ENCODE measurements at regions not wholly inside any gene's neighbourhood (a gene's known extent, or its start where the extent isn't known, plus 50 kb on each side); places are given as distances from the start of the nearest gene placed in this dataset.

GRCh38 chr2:17249249-17249648 lies 269.0 kb downstream of the RAD51AP2 start:
- no peak overlapping the region for H3K23ac ChIP-seq (ENCODE audit: low read length)
- no CpG with 5 or more reads among the region's 7 CpGs for WGBS (ENCODE audit: extremely low coverage, insufficient coverage, low lambda C conversion rate)
- H2BK15ac ChIP-seq (replicated peaks; ENCODE audit: low read depth), result no peak overlapping the region
- H2AK5ac ChIP-seq (ENCODE audit: low read length), result no peak overlapping the region
- no peaks in the 10 kb centered on the region for H3K27me3 ChIP-seq (ENCODE audit: insufficient read depth, low read length, poor library complexity)
- H3K79me1 ChIP-seq (ENCODE audit: low read length), result no peaks in the 10 kb centered on the region
- H3K27ac ChIP-seq (ENCODE audit: low read depth, low read length), result no peak overlapping the region
- H3K4me1 ChIP-seq (ENCODE audit: control insufficient read depth, low read depth, low read length), result no peaks in the 10 kb centered on the region
- no peak overlapping the region for H2BK120ac ChIP-seq (ENCODE audit: low read depth, low read length)
- H4K5ac ChIP-seq (ENCODE audit: low read length), result no peak overlapping the region
- no peak overlapping the region for H3K9ac ChIP-seq (ENCODE audit: low read length)
- DNase-seq, result no peak
- H3K36me3 ChIP-seq (ENCODE audit: control insufficient read depth, insufficient read depth, low read length), result no peaks in the 10 kb centered on the region
- no peak overlapping the region for H2BK5ac ChIP-seq (ENCODE audit: low read length)
- no peak overlapping the region for H3K4ac ChIP-seq (ENCODE audit: low read depth, low read length)
- no peak overlapping the region for H3K4me2 ChIP-seq (ENCODE audit: low read length)
- no peak overlapping the region for H4K8ac ChIP-seq (ENCODE audit: low read depth, low read length)
- H3K56ac ChIP-seq (ENCODE audit: low read length), result no peak overlapping the region
- no peak overlapping the region for H3K4me3 ChIP-seq (ENCODE audit: low read length)
- H3K18ac ChIP-seq (ENCODE audit: low read length), result no peak overlapping the region
- no peaks in the 10 kb centered on the region for H3K79me2 ChIP-seq (ENCODE audit: control insufficient read depth, insufficient read depth, low read length)

- no peaks in the 10 kb centered on the region for H3K79me1 ChIP-seq (ENCODE audit: low read length)
- H4K8ac ChIP-seq (ENCODE audit: low read depth, low read length), result no peak overlapping the region
- no peak overlapping the region for H4K5ac ChIP-seq (ENCODE audit: low read length)
- no peak overlapping the region for H2BK15ac ChIP-seq (replicated peaks; ENCODE audit: low read depth)
- no peak overlapping the region for H3K56ac ChIP-seq (ENCODE audit: low read length)
- no peaks in the 10 kb centered on the region for H3K4me1 ChIP-seq (ENCODE audit: control insufficient read depth, low read depth, low read length)
- no peak overlapping the region for H2BK120ac ChIP-seq (ENCODE audit: low read depth, low read length)
- no peaks in the 10 kb centered on the region for H3K27me3 ChIP-seq (ENCODE audit: insufficient read depth, low read length, poor library complexity)
- H3K4ac ChIP-seq (ENCODE audit: low read depth, low read length), result no peak overlapping the region
- no peak overlapping the region for H3K4me2 ChIP-seq (ENCODE audit: low read length)
- H3K9ac ChIP-seq (ENCODE audit: low read length), result no peak overlapping the region
- no peaks in the 10 kb centered on the region for H3K36me3 ChIP-seq (ENCODE audit: control insufficient read depth, insufficient read depth, low read length)
- no CpG with 5 or more reads among the region's 2 CpGs for WGBS (ENCODE audit: extremely low coverage, insufficient coverage, low lambda C conversion rate)
- H2AK5ac ChIP-seq (ENCODE audit: low read length), result no peak overlapping the region
- DNase-seq, result no peak
- no peak overlapping the region for H3K4me3 ChIP-seq (ENCODE audit: low read length)
- no peak overlapping the region for H3K18ac ChIP-seq (ENCODE audit: low read length)
- H3K79me2 ChIP-seq (ENCODE audit: control insufficient read depth, insufficient read depth, low read length), result no peaks in the 10 kb centered on the region
- H3K27ac ChIP-seq (ENCODE audit: low read depth, low read length), result no peak overlapping the region
- H3K23ac ChIP-seq (ENCODE audit: low read length), result no peak overlapping the region
- no peak overlapping the region for H2BK5ac ChIP-seq (ENCODE audit: low read length)
These were observed 272.3 kb downstream of the RAD51AP2 start for GRCh38 chr2:17245906-17246305.

GRCh38 chr2:17242813-17243485 lies 275.3 kb downstream of the RAD51AP2 start:
- Histone ChIP-seq H4K8ac (ENCODE audit: low read depth, low read length) (no peak overlapping the region), H3K4me1 (ENCODE audit: control insufficient read depth, low read depth, low read length) (no peaks in the 10 kb centered on the region), H3K4me3 (ENCODE audit: low read length) (no peak overlapping the region), H3K27me3 (ENCODE audit: insufficient read depth, low read length, poor library complexity) (no peaks in the 10 kb centered on the region), H3K9ac (ENCODE audit: low read length) (no peak overlapping the region), H2AK5ac (ENCODE audit: low read length) (no peak overlapping the region), H2BK5ac (ENCODE audit: low read length) (no peak overlapping the region), H2BK120ac (ENCODE audit: low read depth, low read length) (no peak overlapping the region), H3K79me1 (ENCODE audit: low read length) (no peaks in the 10 kb centered on the region), H3K18ac (ENCODE audit: low read length) (no peak overlapping the region), H3K4me2 (ENCODE audit: low read length) (no peak overlapping the region), H3K56ac (ENCODE audit: low read length) (no peak overlapping the region), H4K5ac (ENCODE audit: low read length) (no peak overlapping the region), H3K23ac (ENCODE audit: low read length) (no peak overlapping the region), H2BK15ac (replicated peaks; ENCODE audit: low read depth) (no peak overlapping the region), H3K4ac (ENCODE audit: low read depth, low read length) (no peak overlapping the region), H3K36me3 (ENCODE audit: control insufficient read depth, insufficient read depth, low read length) (no peaks in the 10 kb centered on the region), H3K27ac (ENCODE audit: low read depth, low read length) (no peak overlapping the region), H3K79me2 (ENCODE audit: control insufficient read depth, insufficient read depth, low read length) (no peaks in the 10 kb centered on the region)
- no peak for DNase-seq
- WGBS (ENCODE audit: extremely low coverage, insufficient coverage, low lambda C conversion rate), result no CpG with 5 or more reads among the region's 3 CpGs

GRCh38 chr2:17239550-17239949 lies 278.7 kb downstream of the RAD51AP2 start:
- H3K9ac ChIP-seq (ENCODE audit: low read length), result no peak overlapping the region
- H2BK5ac ChIP-seq (ENCODE audit: low read length), result no peak overlapping the region
- no peaks in the 10 kb centered on the region for H3K36me3 ChIP-seq (ENCODE audit: control insufficient read depth, insufficient read depth, low read length)
- no peak overlapping the region for H3K4me2 ChIP-seq (ENCODE audit: low read length)
- no peak overlapping the region for H3K4me3 ChIP-seq (ENCODE audit: low read length)
- WGBS (ENCODE audit: extremely low coverage, insufficient coverage, low lambda C conversion rate), result no CpG with 5 or more reads among the region's 3 CpGs
- H3K27ac ChIP-seq (ENCODE audit: low read depth, low read length), result no peak overlapping the region
- no peak overlapping the region for H2AK5ac ChIP-seq (ENCODE audit: low read length)
- no peaks in the 10 kb centered on the region for H3K79me1 ChIP-seq (ENCODE audit: low read length)
- H3K4me1 ChIP-seq (ENCODE audit: control insufficient read depth, low read depth, low read length), result no peaks in the 10 kb centered on the region
- H3K56ac ChIP-seq (ENCODE audit: low read length), result no peak overlapping the region
- H2BK120ac ChIP-seq (ENCODE audit: low read depth, low read length), result no peak overlapping the region
- H2BK15ac ChIP-seq (replicated peaks; ENCODE audit: low read depth), result no peak overlapping the region
- no peak overlapping the region for H3K23ac ChIP-seq (ENCODE audit: low read length)
- no peak overlapping the region for H4K8ac ChIP-seq (ENCODE audit: low read depth, low read length)
- no peak overlapping the region for H4K5ac ChIP-seq (ENCODE audit: low read length)
- no peak for DNase-seq
- H3K4ac ChIP-seq (ENCODE audit: low read depth, low read length), result no peak overlapping the region
- no peak overlapping the region for H3K18ac ChIP-seq (ENCODE audit: low read length)
- no peaks in the 10 kb centered on the region for H3K27me3 ChIP-seq (ENCODE audit: insufficient read depth, low read length, poor library complexity)
- H3K79me2 ChIP-seq (ENCODE audit: control insufficient read depth, insufficient read depth, low read length), result no peaks in the 10 kb centered on the region

GRCh38 chr2:17235167-17235566 lies 283.1 kb downstream of the RAD51AP2 start:
- Histone ChIP-seq H3K27ac (ENCODE audit: low read depth, low read length) (no peak overlapping the region), H3K9ac (ENCODE audit: low read length) (no peak overlapping the region), H3K36me3 (ENCODE audit: control insufficient read depth, insufficient read depth, low read length) (no peaks in the 10 kb centered on the region), H2BK5ac (ENCODE audit: low read length) (no peak overlapping the region), H2BK120ac (ENCODE audit: low read depth, low read length) (no peak overlapping the region), H3K4me2 (ENCODE audit: low read length) (no peak overlapping the region), H3K56ac (ENCODE audit: low read length) (no peak overlapping the region), H3K4me3 (ENCODE audit: low read length) (no peak overlapping the region), H2AK5ac (ENCODE audit: low read length) (no peak overlapping the region), H2BK15ac (replicated peaks; ENCODE audit: low read depth) (no peak overlapping the region), H3K4me1 (ENCODE audit: control insufficient read depth, low read depth, low read length) (no peaks in the 10 kb centered on the region), H4K5ac (ENCODE audit: low read length) (no peak overlapping the region), H3K27me3 (ENCODE audit: insufficient read depth, low read length, poor library complexity) (no peaks in the 10 kb centered on the region), H4K8ac (ENCODE audit: low read depth, low read length) (no peak overlapping the region), H3K18ac (ENCODE audit: low read length) (no peak overlapping the region), H3K23ac (ENCODE audit: low read length) (no peak overlapping the region), H3K4ac (ENCODE audit: low read depth, low read length) (no peak overlapping the region), H3K79me2 (ENCODE audit: control insufficient read depth, insufficient read depth, low read length) (no peaks in the 10 kb centered on the region), H3K79me1 (ENCODE audit: low read length) (no peaks in the 10 kb centered on the region)
- no peak for DNase-seq
- WGBS (ENCODE audit: extremely low coverage, insufficient coverage, low lambda C conversion rate), result no CpG with 5 or more reads among the region's 1 CpG

Measured in mesendoderm (in vitro differentiated cells).